Ascending aorta (tissue), 2 donors: ENCODE measurements at regions not wholly inside any gene's neighbourhood (a gene's known extent, or its start where the extent isn't known, plus 50 kb on each side); places are given as distances from the start of the nearest gene placed in this dataset.

Experiments
- DNase-seq, 2 donors: peaks; one replicate each; pipeline ENCODE4 v3.0.0-alpha.2; 2019; ENCODE audit warnings: low spot score in 2 of 2
- H3K27ac ChIP-seq, 2 donors: fragments of 200-600 bp; sonication (generic); one replicate each; pipeline ENCODE4 v1.5.1; 2016 to 2017; ENCODE audit warnings: mild to moderate bottlenecking in 1 of 2
- H3K27me3 ChIP-seq: fragments of 200-600 bp; sonication (generic); one replicate; pipeline ENCODE4 v1.5.1; 2017
- H3K36me3 ChIP-seq, 2 donors: fragments of 200-600 bp; sonication (generic); one replicate each; pipeline ENCODE4 v1.5.1; 2016
- H3K4me1 ChIP-seq, 2 donors: fragments of 200-600 bp; sonication (generic); one replicate each; pipeline ENCODE4 v1.5.1; 2016 to 2017; ENCODE audit warnings: mild to moderate bottlenecking in 1 of 2
- H3K4me3 ChIP-seq, 2 donors: fragments of 200-600 bp; sonication (generic); one replicate each; pipeline ENCODE4 v1.5.1; 2016 to 2017; ENCODE audit warnings: mild to moderate bottlenecking in 1 of 2
- H3K9me3 ChIP-seq, 2 donors: fragments of 200-600 bp; sonication (generic); one replicate each; pipeline ENCODE4 v1.5.1; 2016
- CTCF ChIP-seq, 3 experiments: fragments of 200-600 bp in 2 of 3; fragments of 450-650 bp in 1 of 3; sonication (generic) in 2 of 3; IDR thresholded peaks; one replicate each; pipeline ENCODE4 v1.5.1; 2016 to 2019; ENCODE audit warnings: antibody characterized with exemption in 3 of 3, mild to moderate bottlenecking in 1 of 3, moderate library complexity in 1 of 3
- intact Hi-C: fragments of 100-400 bp; cut with DNase I; formaldehyde crosslinking; loops from one replicate; pipeline ENCODE4 v1.15.1; 2023

- TF ChIP-seq CTCF (IDR thresholded peaks at IDR 0.05), result no peak
- H3K4me1 ChIP-seq, result no peaks in the 10 kb centered on the region
- H3K4me3 ChIP-seq, result no peak overlapping the region
- intact Hi-C loops, result no loop called here
- no peak for DNase-seq
- H3K27ac ChIP-seq, result no peak overlapping the region
- H3K9me3 ChIP-seq, result peaks cover 0 to 3% of the 10 kb centered on the region in 2 donors
- H3K36me3 ChIP-seq, result no peaks in the 10 kb centered on the region
- no peaks in the 10 kb centered on the region for H3K27me3 ChIP-seq
These were observed 56.4 kb upstream of the F13A1 start for GRCh38 chr6:6376845-6377244.

GRCh38 chr6:6377621-6378020, 57.2 kb upstream of the F13A1 start:
- Histone ChIP-seq H3K36me3 (no peaks in the 10 kb centered on the region), H3K27me3 (no peaks in the 10 kb centered on the region), H3K27ac (no peak overlapping the region), H3K9me3 (peaks cover 0 to 3% of the 10 kb centered on the region in 2 donors), H3K4me1 (no peaks in the 10 kb centered on the region), H3K4me3 (no peak overlapping the region)
- TF ChIP-seq CTCF (IDR thresholded peaks at IDR 0.05), result no peak
- no peak for DNase-seq
- intact Hi-C loops, result no loop called here

GRCh38 chr6:6379573-6379972, 59.1 kb upstream of the F13A1 start:
- peaks cover 0 to under 1% of the 10 kb centered on the region in 2 donors for H3K9me3 ChIP-seq
- no peaks in the 10 kb centered on the region for H3K36me3 ChIP-seq
- no peaks in the 10 kb centered on the region for H3K27me3 ChIP-seq
- H3K4me3 ChIP-seq, result no peak overlapping the region
- no peak for DNase-seq
- intact Hi-C loops, result no loop called here
- H3K4me1 ChIP-seq, result no peaks in the 10 kb centered on the region
- TF ChIP-seq CTCF (IDR thresholded peaks at IDR 0.05), result no peak
- H3K27ac ChIP-seq, result no peak overlapping the region

GRCh38 chr6:6384520-6384919, 64.1 kb upstream of the F13A1 start:
- TF ChIP-seq CTCF (IDR thresholded peaks at IDR 0.05), result no peak
- DNase-seq, result no peak
- Histone ChIP-seq H3K9me3 (no peaks in the 10 kb centered on the region), H3K36me3 (no peaks in the 10 kb centered on the region), H3K27me3 (no peaks in the 10 kb centered on the region), H3K4me1 (no peaks in the 10 kb centered on the region), H3K4me3 (no peak overlapping the region), H3K27ac (no peak overlapping the region)
- intact Hi-C loops, result no loop called here

- TF ChIP-seq CTCF (IDR thresholded peaks at IDR 0.05), result no peak
- intact Hi-C loops, result no loop called here
- H3K27ac ChIP-seq, result no peak overlapping the region
- no peaks in the 10 kb centered on the region for H3K36me3 ChIP-seq
- no peaks in the 10 kb centered on the region for H3K9me3 ChIP-seq
- no peaks in the 10 kb centered on the region for H3K27me3 ChIP-seq
- no peak overlapping the region for H3K4me3 ChIP-seq
- no peaks in the 10 kb centered on the region for H3K4me1 ChIP-seq
- DNase-seq, result peak in 1 of 2 donors; percentile 71
These were observed 65.5 kb upstream of the F13A1 start for GRCh38 chr6:6386010-6386409.
